WTC11 (cell line): ENCODE measurements at regions not wholly inside any gene's neighbourhood (a gene's known extent, or its start where the extent isn't known, plus 50 kb on each side); places are given as distances from the start of the nearest gene placed in this dataset.

Experiments used
- ATAC-seq: fragments of 200-7000 bp; cut with Tn5 transposase; 2 replicates; pipeline ENCODE4 v1.10.0; 2021; ENCODE audit warnings: mild to moderate bottlenecking, moderate library complexity
- CTCF ChIA-PET: fragments of 300-600 bp; sonication (Branson Sonifier 250); formaldehyde crosslinking; loops from one replicate; lab custom pipeline; 2021; ENCODE audit warnings: antibody characterized with exemption; lab: Charles Lee
- POLR2A ChIA-PET: fragments of 350-600 bp; sonication (Branson Sonifier 250); formaldehyde crosslinking; loops from one replicate; lab custom pipeline; 2021; ENCODE audit warnings: antibody characterized with exemption; lab: Charles Lee
- DNase-seq: peaks from one replicate; pipeline ENCODE4 v3.0.0; 2021; ENCODE audit warnings: low spot score
- H3K27ac Mint-ChIP-seq: 2 replicates; pipeline ENCODE4 v1.8.0; 2021; ENCODE audit warnings: mixed read lengths
- H3K27me3 Mint-ChIP-seq: 2 replicates; pipeline ENCODE4 v1.8.0; 2021; ENCODE audit warnings: low read depth, mild to moderate bottlenecking, moderate library complexity, mixed read lengths
- H3K36me3 Mint-ChIP-seq: 2 replicates; pipeline ENCODE4 v1.8.0; 2021; ENCODE audit warnings: mixed read lengths
- H3K4me1 Mint-ChIP-seq: 2 replicates; pipeline ENCODE4 v1.8.0; 2022; ENCODE audit warnings: mixed read lengths
- H3K4me3 Mint-ChIP-seq: 2 replicates; pipeline ENCODE4 v1.8.0; 2021; ENCODE audit warnings: mild to moderate bottlenecking, moderate library complexity, mixed read lengths
- H3K9me3 Mint-ChIP-seq: 2 replicates; pipeline ENCODE4 v1.8.0; 2021; ENCODE audit warnings: mixed read lengths
- ATF1 ChIP-seq: sonication (generic); formaldehyde crosslinking; IDR thresholded peaks from 2 replicates; pipeline ENCODE4 v1.8.1; 2023; ENCODE audit warnings: mild to moderate bottlenecking, moderate library complexity, missing genetic modification reagents
- ETV6 ChIP-seq: sonication (generic); formaldehyde crosslinking; IDR thresholded peaks from 2 replicates; pipeline ENCODE4 v1.8.1; 2022; ENCODE audit warnings: mild to moderate bottlenecking, missing genetic modification reagents
- FOXP1 ChIP-seq: sonication (generic); formaldehyde crosslinking; IDR thresholded peaks from 2 replicates; pipeline ENCODE4 v1.8.0; 2022; ENCODE audit warnings: missing genetic modification reagents, mild to moderate bottlenecking, moderate library complexity, borderline replicate concordance
- GRHL2 ChIP-seq: fragments of 250-450 bp; sonication (Bioruptor Pico); IDR thresholded peaks from 2 replicates; pipeline ENCODE4 v1.8.0; 2022; ENCODE audit warnings: mild to moderate bottlenecking, moderate library complexity; ENCODE audit not compliant: insufficient replicate concordance, severe bottlenecking
- HMGA2 ChIP-seq: fragments of 250-450 bp; sonication (Bioruptor Pico); IDR thresholded peaks from 2 replicates; pipeline ENCODE4 v1.4.0; 2021; ENCODE audit warnings: mild to moderate bottlenecking, moderate library complexity
- ZNF317 ChIP-seq: sonication (generic); formaldehyde crosslinking; IDR thresholded peaks from 2 replicates; pipeline ENCODE4 v1.8.1; 2023; ENCODE audit warnings: low read depth, mild to moderate bottlenecking, moderate library complexity, missing genetic modification reagents, borderline replicate concordance
- TF ChIP-seq, protein P1 (sequence below): sonication (generic); formaldehyde crosslinking; IDR thresholded peaks from 2 replicates; pipeline ENCODE4 v1.8.1; 2023; ENCODE audit warnings: mild to moderate bottlenecking, missing genetic modification reagents, borderline replicate concordance
- TF ChIP-seq, protein P2 (sequence below): sonication (generic); formaldehyde crosslinking; IDR thresholded peaks from 2 replicates; pipeline ENCODE4 v1.8.0; 2022; ENCODE audit warnings: mild to moderate bottlenecking, missing genetic modification reagents
- TF ChIP-seq, protein P3 (sequence below): fragments of 250-450 bp; sonication (Bioruptor Pico); conservative IDR thresholded peaks from 2 replicates; pipeline ENCODE4 v1.9.0; 2021; ENCODE audit warnings: mild to moderate bottlenecking
- TF ChIP-seq, protein P4 (sequence below): sonication (generic); formaldehyde crosslinking; IDR thresholded peaks from 2 replicates; pipeline ENCODE4 v1.8.0; 2022; ENCODE audit warnings: mild to moderate bottlenecking, missing genetic modification reagents
- TF ChIP-seq, protein P5 (sequence below): fragments of 200-600 bp; IDR thresholded peaks from 2 replicates; pipeline ENCODE4 v1.8.0; 2022; ENCODE audit warnings: antibody characterized with exemption
- TF ChIP-seq, protein P6 (sequence below): fragments of 250-450 bp; sonication (Bioruptor Pico); IDR thresholded peaks from 2 replicates; pipeline ENCODE4 v1.9.0; 2021; ENCODE audit warnings: mild to moderate bottlenecking, borderline replicate concordance

DNA sequence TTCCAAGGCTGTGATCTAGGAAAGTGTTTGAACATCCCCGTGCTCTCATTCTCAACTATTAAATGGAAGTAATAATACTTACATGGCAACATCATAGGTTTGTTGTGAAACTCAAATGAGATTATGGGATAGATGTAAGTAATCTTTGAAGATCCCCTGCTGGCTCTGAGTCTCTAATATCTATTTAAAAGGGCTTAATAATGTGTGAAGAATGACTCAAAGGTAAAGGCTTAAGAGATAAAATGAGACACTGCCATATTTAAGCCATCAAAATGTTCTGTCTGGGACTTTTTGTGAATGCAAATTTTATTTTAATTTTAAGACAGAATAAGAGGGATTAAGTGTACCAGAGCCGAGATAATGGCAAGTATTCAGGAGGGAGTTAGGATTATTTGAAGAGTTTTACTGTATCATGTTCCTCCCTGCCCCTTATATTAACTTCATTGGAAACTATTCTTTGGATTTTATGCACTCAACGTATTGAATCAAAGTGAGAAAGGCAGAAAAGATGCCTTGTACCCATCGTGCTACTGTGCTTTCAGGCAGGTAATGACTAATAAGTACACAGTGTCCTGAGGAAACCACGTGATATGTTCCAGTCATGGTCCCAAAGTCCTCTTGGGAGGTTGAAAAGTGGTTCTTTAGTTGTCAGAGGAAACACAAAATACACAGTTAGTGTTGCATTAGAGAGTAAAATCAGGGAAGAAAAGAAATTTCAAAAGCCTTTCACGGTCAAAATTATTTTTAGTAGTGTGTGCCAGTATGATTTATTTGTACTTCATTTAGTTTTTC, 192.4 kb downstream of the RBM46 start (continued):
- TF ChIP-seq, protein P1, sequence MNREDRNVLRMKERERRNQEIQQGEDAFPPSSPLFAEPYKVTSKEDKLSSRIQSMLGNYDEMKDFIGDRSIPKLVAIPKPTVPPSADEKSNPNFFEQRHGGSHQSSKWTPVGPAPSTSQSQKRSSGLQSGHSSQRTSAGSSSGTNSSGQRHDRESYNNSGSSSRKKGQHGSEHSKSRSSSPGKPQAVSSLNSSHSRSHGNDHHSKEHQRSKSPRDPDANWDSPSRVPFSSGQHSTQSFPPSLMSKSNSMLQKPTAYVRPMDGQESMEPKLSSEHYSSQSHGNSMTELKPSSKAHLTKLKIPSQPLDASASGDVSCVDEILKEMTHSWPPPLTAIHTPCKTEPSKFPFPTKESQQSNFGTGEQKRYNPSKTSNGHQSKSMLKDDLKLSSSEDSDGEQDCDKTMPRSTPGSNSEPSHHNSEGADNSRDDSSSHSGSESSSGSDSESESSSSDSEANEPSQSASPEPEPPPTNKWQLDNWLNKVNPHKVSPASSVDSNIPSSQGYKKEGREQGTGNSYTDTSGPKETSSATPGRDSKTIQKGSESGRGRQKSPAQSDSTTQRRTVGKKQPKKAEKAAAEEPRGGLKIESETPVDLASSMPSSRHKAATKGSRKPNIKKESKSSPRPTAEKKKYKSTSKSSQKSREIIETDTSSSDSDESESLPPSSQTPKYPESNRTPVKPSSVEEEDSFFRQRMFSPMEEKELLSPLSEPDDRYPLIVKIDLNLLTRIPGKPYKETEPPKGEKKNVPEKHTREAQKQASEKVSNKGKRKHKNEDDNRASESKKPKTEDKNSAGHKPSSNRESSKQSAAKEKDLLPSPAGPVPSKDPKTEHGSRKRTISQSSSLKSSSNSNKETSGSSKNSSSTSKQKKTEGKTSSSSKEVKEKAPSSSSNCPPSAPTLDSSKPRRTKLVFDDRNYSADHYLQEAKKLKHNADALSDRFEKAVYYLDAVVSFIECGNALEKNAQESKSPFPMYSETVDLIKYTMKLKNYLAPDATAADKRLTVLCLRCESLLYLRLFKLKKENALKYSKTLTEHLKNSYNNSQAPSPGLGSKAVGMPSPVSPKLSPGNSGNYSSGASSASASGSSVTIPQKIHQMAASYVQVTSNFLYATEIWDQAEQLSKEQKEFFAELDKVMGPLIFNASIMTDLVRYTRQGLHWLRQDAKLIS (CRISPR knock-in tag): no peak
- TF ChIP-seq, protein P2, sequence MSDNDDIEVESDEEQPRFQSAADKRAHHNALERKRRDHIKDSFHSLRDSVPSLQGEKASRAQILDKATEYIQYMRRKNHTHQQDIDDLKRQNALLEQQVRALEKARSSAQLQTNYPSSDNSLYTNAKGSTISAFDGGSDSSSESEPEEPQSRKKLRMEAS (CRISPR knock-in tag): no peak
- TF ChIP-seq, protein P3, sequence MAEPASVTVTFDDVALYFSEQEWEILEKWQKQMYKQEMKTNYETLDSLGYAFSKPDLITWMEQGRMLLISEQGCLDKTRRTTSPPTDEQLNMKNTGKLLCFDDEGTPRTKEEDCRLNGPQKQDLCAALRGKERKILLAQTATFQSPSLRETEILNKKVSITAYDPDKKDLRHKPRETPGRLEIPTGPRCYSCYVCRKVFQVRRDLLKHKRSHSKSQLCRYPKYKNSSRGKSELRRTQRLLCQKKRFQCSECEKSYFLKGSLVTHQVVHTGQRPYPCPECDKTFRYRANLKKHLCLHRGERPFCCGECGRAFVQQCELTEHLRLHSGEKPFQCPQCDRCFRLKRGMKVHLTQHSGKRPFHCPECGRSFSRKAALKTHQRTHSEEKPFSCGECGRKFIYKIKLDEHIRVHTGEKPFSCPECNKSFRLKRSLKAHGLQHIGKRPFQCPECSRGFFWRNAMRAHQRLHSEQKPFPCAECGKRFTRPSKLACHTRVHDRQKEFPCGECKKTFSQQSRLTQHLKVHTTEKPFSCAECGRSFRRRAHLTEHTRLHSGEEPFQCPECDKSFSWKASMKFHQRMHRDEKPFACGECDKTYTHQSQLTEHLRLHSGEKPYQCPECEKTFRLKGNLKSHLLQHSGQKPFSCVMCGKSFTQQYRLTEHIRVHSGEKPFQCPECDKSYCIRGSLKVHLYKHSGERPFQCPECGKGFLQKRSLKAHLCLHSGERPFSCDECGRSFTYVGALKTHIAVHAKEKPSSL: no peak

DNA sequence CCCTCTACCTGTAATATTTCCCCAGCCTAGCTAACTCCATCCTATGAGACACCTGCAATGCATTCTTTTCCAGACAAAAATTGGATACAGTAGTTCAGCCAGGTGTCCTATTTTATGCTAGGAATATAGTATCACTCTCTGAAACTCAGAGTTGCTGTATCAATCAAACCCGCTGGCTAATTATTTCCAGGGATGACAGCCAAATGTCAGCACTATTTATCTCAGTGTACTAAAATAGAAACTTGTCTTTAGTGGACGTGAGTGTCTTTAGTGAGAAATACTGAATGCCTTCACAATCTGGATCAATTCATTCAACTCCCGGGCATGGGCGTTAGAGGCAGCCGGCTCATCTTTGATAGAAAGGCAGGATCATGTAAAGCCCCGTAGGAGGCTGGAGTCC, 196.2 kb downstream of the RBM46 start:
- Mint-ChIP-seq H3K27me3 (no peaks in the 10 kb centered on the region), H3K4me1 (peaks cover 2% of the 10 kb centered on the region; the same call in 1 of the 2 replicates), H3K4me3 (no peak overlapping the region), H3K36me3 (no peaks in the 10 kb centered on the region), H3K9me3 (peaks cover 7% of the 10 kb centered on the region), H3K27ac (no peak overlapping the region)
- TF ChIP-seq, protein P4, sequence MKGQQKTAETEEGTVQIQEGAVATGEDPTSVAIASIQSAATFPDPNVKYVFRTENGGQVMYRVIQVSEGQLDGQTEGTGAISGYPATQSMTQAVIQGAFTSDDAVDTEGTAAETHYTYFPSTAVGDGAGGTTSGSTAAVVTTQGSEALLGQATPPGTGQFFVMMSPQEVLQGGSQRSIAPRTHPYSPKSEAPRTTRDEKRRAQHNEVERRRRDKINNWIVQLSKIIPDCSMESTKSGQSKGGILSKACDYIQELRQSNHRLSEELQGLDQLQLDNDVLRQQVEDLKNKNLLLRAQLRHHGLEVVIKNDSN: no peak
- ChIA-PET CTCF (no interaction called here), POLR2A (no interaction called here)
- ATAC-seq (no peak), DNase-seq (no peak)

DNA sequence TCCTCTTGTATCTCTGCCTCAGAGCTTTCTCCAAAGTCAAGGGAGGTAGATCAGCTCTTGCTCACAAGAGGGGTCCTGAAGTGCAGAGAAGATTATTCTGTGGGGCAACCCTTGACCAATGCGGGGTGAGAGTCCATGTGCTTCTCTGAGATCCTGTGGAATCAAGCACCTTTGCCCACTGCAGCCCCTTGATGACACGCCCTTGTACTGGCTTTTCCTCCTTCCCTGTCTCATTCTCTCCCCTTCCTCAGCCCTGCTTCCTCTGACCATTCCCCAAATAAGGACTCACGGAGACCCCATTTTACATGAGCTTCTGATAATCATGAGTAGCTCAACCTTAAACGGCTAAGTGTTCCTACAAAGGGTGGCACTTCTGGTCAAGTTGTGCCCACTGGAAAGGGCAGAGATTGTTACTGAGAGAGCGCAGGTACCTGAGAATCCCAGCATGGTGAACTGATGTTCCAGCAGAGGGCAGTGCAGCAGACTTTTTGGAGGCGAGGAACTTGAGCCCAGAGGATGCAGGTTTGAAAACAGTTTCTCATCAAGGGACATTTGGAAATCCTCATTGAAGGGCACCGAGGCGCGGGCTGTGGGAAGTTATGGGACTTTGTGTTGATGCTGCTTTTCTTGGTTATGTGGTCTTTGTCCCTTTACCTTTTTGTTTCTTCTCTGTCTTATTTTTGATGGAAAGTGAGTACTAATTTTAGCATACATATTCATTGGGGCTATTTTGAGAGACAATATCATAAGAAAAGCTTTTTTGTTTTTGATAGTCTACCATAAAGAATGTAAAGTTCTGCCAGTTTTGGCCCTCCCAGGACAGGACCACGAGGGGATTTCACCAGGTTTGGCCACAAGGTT, 201.3 kb downstream of the RBM46 start:
- Mint-ChIP-seq H3K9me3 (peaks cover 5% of the 10 kb centered on the region), H3K27me3 (no peaks in the 10 kb centered on the region), H3K36me3 (no peaks in the 10 kb centered on the region), H3K4me1 (peaks cover 4% of the 10 kb centered on the region; the same call in 1 of the 2 replicates), H3K27ac (no peak overlapping the region), H3K4me3 (no peak overlapping the region)
- POLR2A ChIA-PET: no interaction called here
- no peak for TF ChIP-seq ATF1 (CRISPR knock-in tag)
- TF ChIP-seq, protein P5, sequence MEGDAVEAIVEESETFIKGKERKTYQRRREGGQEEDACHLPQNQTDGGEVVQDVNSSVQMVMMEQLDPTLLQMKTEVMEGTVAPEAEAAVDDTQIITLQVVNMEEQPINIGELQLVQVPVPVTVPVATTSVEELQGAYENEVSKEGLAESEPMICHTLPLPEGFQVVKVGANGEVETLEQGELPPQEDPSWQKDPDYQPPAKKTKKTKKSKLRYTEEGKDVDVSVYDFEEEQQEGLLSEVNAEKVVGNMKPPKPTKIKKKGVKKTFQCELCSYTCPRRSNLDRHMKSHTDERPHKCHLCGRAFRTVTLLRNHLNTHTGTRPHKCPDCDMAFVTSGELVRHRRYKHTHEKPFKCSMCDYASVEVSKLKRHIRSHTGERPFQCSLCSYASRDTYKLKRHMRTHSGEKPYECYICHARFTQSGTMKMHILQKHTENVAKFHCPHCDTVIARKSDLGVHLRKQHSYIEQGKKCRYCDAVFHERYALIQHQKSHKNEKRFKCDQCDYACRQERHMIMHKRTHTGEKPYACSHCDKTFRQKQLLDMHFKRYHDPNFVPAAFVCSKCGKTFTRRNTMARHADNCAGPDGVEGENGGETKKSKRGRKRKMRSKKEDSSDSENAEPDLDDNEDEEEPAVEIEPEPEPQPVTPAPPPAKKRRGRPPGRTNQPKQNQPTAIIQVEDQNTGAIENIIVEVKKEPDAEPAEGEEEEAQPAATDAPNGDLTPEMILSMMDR: peak; percentile 65
- ATAC-seq (peak; percentile 95), DNase-seq (peak; percentile 78)
- CTCF ChIA-PET: interaction anchor here (1.1 to 2.0 kb wide), 2 partner anchors 225 to 371 kb away, joined by 4 read pairs; no protein-coding TSS in a partner anchor

DNA sequence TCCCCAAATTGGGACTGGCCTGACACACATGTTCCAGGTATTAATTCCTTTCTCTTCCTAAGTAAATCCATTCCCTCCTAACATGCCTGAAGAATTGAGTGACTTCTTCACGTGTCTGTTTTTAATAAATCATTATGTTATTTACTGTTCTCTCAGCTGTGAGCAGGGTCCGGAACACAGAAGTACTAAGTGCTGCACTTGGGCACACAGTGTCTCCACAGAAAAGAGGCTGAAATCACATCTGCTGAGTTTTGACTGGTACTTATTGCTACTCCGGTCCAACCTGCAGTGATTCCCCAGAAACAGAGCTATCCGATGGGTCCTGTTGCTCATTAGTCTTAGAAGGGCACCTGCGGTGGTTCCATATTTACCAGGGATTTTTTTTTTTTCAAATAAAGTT, 202.6 kb downstream of the RBM46 start:
- H3K27me3 Mint-ChIP-seq: no peaks in the 10 kb centered on the region
- H3K4me3 Mint-ChIP-seq: no peak overlapping the region
- ChIA-PET POLR2A (no interaction called here), CTCF (interaction anchor here (0.8 to 1.1 kb wide), 3 partner anchors 14 to 370 kb away, joined by 3 to 4 read pairs (median 3); no protein-coding TSS in a partner anchor)
- ATAC-seq (no peak), DNase-seq (no peak)
- H3K36me3 Mint-ChIP-seq: no peaks in the 10 kb centered on the region
- peaks cover 5% of the 10 kb centered on the region for H3K9me3 Mint-ChIP-seq
- peaks cover 4% of the 10 kb centered on the region; the same call in 1 of the 2 replicates for H3K4me1 Mint-ChIP-seq
- H3K27ac Mint-ChIP-seq: no peak overlapping the region
- TF ChIP-seq ETV6 (CRISPR knock-in tag) (no peak), GRHL2 (CRISPR knock-in tag) (no peak), HMGA2 (CRISPR knock-in tag) (no peak), ZNF317 (CRISPR knock-in tag) (no peak), FOXP1 (no peak)
- TF ChIP-seq, protein P6, sequence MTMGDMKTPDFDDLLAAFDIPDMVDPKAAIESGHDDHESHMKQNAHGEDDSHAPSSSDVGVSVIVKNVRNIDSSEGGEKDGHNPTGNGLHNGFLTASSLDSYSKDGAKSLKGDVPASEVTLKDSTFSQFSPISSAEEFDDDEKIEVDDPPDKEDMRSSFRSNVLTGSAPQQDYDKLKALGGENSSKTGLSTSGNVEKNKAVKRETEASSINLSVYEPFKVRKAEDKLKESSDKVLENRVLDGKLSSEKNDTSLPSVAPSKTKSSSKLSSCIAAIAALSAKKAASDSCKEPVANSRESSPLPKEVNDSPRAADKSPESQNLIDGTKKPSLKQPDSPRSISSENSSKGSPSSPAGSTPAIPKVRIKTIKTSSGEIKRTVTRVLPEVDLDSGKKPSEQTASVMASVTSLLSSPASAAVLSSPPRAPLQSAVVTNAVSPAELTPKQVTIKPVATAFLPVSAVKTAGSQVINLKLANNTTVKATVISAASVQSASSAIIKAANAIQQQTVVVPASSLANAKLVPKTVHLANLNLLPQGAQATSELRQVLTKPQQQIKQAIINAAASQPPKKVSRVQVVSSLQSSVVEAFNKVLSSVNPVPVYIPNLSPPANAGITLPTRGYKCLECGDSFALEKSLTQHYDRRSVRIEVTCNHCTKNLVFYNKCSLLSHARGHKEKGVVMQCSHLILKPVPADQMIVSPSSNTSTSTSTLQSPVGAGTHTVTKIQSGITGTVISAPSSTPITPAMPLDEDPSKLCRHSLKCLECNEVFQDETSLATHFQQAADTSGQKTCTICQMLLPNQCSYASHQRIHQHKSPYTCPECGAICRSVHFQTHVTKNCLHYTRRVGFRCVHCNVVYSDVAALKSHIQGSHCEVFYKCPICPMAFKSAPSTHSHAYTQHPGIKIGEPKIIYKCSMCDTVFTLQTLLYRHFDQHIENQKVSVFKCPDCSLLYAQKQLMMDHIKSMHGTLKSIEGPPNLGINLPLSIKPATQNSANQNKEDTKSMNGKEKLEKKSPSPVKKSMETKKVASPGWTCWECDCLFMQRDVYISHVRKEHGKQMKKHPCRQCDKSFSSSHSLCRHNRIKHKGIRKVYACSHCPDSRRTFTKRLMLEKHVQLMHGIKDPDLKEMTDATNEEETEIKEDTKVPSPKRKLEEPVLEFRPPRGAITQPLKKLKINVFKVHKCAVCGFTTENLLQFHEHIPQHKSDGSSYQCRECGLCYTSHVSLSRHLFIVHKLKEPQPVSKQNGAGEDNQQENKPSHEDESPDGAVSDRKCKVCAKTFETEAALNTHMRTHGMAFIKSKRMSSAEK (CRISPR knock-in tag): no peak
